ENCODE measurements at regions not wholly inside any gene's neighbourhood (a gene's known extent, or its start where the extent isn't known, plus 50 kb on each side); places are given as distances from the start of the nearest gene placed in this dataset.
A peak's percentile ranks its signal among the peaks of the same experiment; 100 is the strongest.
"Not testable (repeated sequence)": the region's sequence is repeated elsewhere in the genome, so short reads cannot be mapped to it uniquely, and the experiment has no call there.

- H3F3A ChIP-seq (ENCODE audit: low read depth): no peaks in the 10 kb centered on the region
Observed at GRCh38 chr6:166850677-166851076, 105.7 kb downstream of the RNASET2 start.

DNA sequence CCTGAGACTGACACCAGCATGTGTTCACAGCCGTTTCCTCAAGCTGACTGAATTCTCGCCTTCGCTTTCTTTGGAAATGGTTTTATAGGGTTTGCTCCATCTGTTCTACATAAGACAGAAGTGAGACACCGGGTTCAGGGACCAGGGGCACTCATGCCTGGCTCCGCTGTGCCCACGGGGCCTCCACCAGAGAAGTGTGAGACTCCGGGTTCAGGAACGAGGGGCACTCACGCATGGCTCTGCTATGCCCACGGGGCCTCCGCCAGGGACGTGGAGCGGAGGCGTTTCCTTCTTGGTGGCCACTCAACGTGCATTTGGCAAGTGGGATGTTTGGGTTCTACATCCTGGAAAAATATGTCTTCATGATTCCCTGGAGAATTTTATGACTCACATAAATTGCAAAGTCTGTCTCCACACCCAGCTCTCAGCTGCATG lies 106.6 kb downstream of the RNASET2 start:
- no peak overlapping the region for H2AFZ ChIP-seq (replicated peaks)
- no peak overlapping the region for H3K4me3 ChIP-seq
- no peaks in the 10 kb centered on the region for H3K79me2 ChIP-seq (ENCODE audit: low read depth)
- no peak overlapping the region for H3K9ac ChIP-seq
- no peaks in the 10 kb centered on the region for H3F3A ChIP-seq (ENCODE audit: low read depth)
- no peak overlapping the region for H3K4me3 Mint-ChIP-seq
- no peaks in the 10 kb centered on the region for H3K4me1 ChIP-seq
- H3K36me3 ChIP-seq: no peaks in the 10 kb centered on the region
- H4K20me1 ChIP-seq (ENCODE audit: low read depth): no peaks in the 10 kb centered on the region
- H3K9me3 ChIP-seq (ENCODE audit: low read depth): no peaks in the 10 kb centered on the region
- peaks cover 17% of the 10 kb centered on the region for H3K36me3 Mint-ChIP-seq
- TF ChIP-seq, protein P1, sequence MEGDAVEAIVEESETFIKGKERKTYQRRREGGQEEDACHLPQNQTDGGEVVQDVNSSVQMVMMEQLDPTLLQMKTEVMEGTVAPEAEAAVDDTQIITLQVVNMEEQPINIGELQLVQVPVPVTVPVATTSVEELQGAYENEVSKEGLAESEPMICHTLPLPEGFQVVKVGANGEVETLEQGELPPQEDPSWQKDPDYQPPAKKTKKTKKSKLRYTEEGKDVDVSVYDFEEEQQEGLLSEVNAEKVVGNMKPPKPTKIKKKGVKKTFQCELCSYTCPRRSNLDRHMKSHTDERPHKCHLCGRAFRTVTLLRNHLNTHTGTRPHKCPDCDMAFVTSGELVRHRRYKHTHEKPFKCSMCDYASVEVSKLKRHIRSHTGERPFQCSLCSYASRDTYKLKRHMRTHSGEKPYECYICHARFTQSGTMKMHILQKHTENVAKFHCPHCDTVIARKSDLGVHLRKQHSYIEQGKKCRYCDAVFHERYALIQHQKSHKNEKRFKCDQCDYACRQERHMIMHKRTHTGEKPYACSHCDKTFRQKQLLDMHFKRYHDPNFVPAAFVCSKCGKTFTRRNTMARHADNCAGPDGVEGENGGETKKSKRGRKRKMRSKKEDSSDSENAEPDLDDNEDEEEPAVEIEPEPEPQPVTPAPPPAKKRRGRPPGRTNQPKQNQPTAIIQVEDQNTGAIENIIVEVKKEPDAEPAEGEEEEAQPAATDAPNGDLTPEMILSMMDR (IDR thresholded peaks at IDR 0.05): no peak
- TF ChIP-seq EZH2phosphoT487 (IDR thresholded peaks at IDR 0.05): no peak
- TF ChIP-seq EZH2 (IDR thresholded peaks at IDR 0.05): no peak
- H3K27ac Mint-ChIP-seq: no peak overlapping the region
- no peaks in the 10 kb centered on the region for H3K27me3 Mint-ChIP-seq (ENCODE audit: insufficient read depth, low read depth)
- H3K4me1 Mint-ChIP-seq: peaks cover 8% of the 10 kb centered on the region
- H3K9me3 Mint-ChIP-seq: peaks cover 19% of the 10 kb centered on the region
- no peaks in the 10 kb centered on the region for H3K27me3 ChIP-seq
- no peak overlapping the region for H3K4me2 ChIP-seq
- H3K27ac ChIP-seq: no peak overlapping the region
- no peak for DNase-seq (ENCODE audit: low spot score)

More at GRCh38 chr6:166850677-166851076, 105.7 kb downstream of the RNASET2 start:
- TF ChIP-seq EZH2 (IDR thresholded peaks at IDR 0.05) (no peak), EZH2phosphoT487 (IDR thresholded peaks at IDR 0.05) (no peak)
- TF ChIP-seq, protein P1 (IDR thresholded peaks at IDR 0.05): no peak
- no peak for DNase-seq (ENCODE audit: low spot score)
- no peaks in the 10 kb centered on the region for H3K9me3 ChIP-seq (ENCODE audit: low read depth)
- H3K4me1 Mint-ChIP-seq: peaks cover 8% of the 10 kb centered on the region
- no peak overlapping the region for H2AFZ ChIP-seq (replicated peaks)
- H3K79me2 ChIP-seq (ENCODE audit: low read depth): no peaks in the 10 kb centered on the region
- H4K20me1 ChIP-seq (ENCODE audit: low read depth): no peaks in the 10 kb centered on the region
- no peaks in the 10 kb centered on the region for H3K27me3 ChIP-seq
- H3K9ac ChIP-seq: no peak overlapping the region
- H3K9me3 Mint-ChIP-seq: peaks cover 19% of the 10 kb centered on the region
- no peaks in the 10 kb centered on the region for H3K27me3 Mint-ChIP-seq (ENCODE audit: insufficient read depth, low read depth)
- peaks cover 17% of the 10 kb centered on the region for H3K36me3 Mint-ChIP-seq
- no peak overlapping the region for H3K4me2 ChIP-seq
- no peak overlapping the region for H3K27ac ChIP-seq
- H3K4me1 ChIP-seq: no peaks in the 10 kb centered on the region
- no peak overlapping the region for H3K4me3 ChIP-seq
- H3K36me3 ChIP-seq: no peaks in the 10 kb centered on the region
- H3K4me3 Mint-ChIP-seq: no peak overlapping the region
- peak overlapping the region; percentile 38 for H3K27ac Mint-ChIP-seq

GRCh38 chr6:166848979-166849748 lies 107.2 kb downstream of the RNASET2 start:
- H3K27me3 Mint-ChIP-seq (ENCODE audit: insufficient read depth, low read depth): no peaks in the 10 kb centered on the region
- Histone ChIP-seq H3K9me3 (ENCODE audit: low read depth) (no peaks in the 10 kb centered on the region), H3K9ac (no peak overlapping the region), H3K27ac (no peak overlapping the region), H3K27me3 (no peaks in the 10 kb centered on the region), H3K79me2 (ENCODE audit: low read depth) (no peaks in the 10 kb centered on the region), H3F3A (ENCODE audit: low read depth) (no peaks in the 10 kb centered on the region), H4K20me1 (ENCODE audit: low read depth) (no peaks in the 10 kb centered on the region), H2AFZ (replicated peaks) (no peak overlapping the region), H3K36me3 (no peaks in the 10 kb centered on the region), H3K4me2 (no peak overlapping the region), H3K4me3 (no peak overlapping the region), H3K4me1 (no peaks in the 10 kb centered on the region)
- H3K27ac Mint-ChIP-seq: no peak overlapping the region
- no peak overlapping the region for H3K4me3 Mint-ChIP-seq
- no peak for TF ChIP-seq EZH2 (IDR thresholded peaks at IDR 0.05)
- TF ChIP-seq EZH2phosphoT487 (IDR thresholded peaks at IDR 0.05): no peak
- H3K36me3 Mint-ChIP-seq: peaks cover 17% of the 10 kb centered on the region
- no peak for DNase-seq (ENCODE audit: low spot score)
- peaks cover 19% of the 10 kb centered on the region for H3K9me3 Mint-ChIP-seq
- peaks cover 8% of the 10 kb centered on the region for H3K4me1 Mint-ChIP-seq

DNA sequence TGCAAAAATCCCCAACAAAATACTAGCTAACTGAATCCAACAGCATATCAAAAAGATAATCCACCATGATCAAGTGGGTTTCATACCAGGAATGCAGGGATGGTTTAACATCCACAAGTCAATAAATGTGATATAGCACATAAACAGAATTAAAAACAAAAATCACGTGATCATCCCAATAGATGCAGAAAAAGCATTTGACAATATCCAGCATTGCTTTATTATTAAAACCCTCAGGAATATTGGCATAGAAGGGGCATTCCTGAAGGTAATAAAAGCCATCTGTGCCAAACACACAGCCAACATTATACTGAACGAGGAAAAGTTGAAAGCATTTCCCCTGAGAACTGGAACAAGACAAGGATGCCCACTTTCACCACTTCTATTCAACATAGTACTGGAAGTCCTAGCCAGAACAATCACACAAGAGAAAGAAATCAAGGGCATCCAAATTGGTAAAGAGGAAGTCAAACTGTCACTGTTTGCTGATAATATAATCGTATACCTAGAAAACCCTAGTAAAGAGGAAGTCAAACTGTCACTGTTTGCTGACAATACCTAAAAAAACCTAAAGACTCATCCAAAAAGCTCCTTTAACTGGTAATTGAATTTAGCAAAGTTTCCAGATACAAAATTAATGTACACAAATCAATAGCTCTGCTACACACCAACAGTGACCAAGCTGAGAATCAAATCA lies 109.8 kb downstream of the RNASET2 start:
- H3K27ac Mint-ChIP-seq; H3F3A ChIP-seq (ENCODE audit: low read depth); DNase-seq (ENCODE audit: low spot score); H3K4me1 ChIP-seq; H3K4me3 ChIP-seq; H2AFZ ChIP-seq (replicated peaks); H3K4me2 ChIP-seq; H3K9ac ChIP-seq; H3K27ac ChIP-seq; H3K27me3 ChIP-seq; H3K27me3 Mint-ChIP-seq (ENCODE audit: insufficient read depth, low read depth); H3K4me1 Mint-ChIP-seq; H3K9me3 ChIP-seq (ENCODE audit: low read depth); H3K79me2 ChIP-seq (ENCODE audit: low read depth); H3K4me3 Mint-ChIP-seq; H3K36me3 ChIP-seq; H4K20me1 ChIP-seq (ENCODE audit: low read depth): not testable (repeated sequence)
- Mint-ChIP-seq H3K9me3 (peaks cover 19% of the 10 kb centered on the region), H3K36me3 (peaks cover 21% of the 10 kb centered on the region)

Data from neural progenitor cell (in vitro differentiated cells).